H9 (cell line): ENCODE measurements at regions not wholly inside any gene's neighbourhood (a gene's known extent, or its start where the extent isn't known, plus 50 kb on each side); places are given as distances from the start of the nearest gene placed in this dataset.

Experiments used
- DNase-seq: peaks from one replicate; pipeline ENCODE4 v3.0.0-alpha.2; 2017
- H2AFZ ChIP-seq: one replicate; pipeline ENCODE4 v1.6.1; 2013; ENCODE audit warnings: mild to moderate bottlenecking, low read length, control low read depth, moderate library complexity
- H2AK5ac ChIP-seq: 2 replicates; pipeline ENCODE4 v1.6.1; 2013; ENCODE audit warnings: low read length, control low read depth, mixed read lengths; ENCODE audit not compliant: insufficient read length
- H2BK120ac ChIP-seq: one replicate; pipeline ENCODE4 v1.6.1; 2013; ENCODE audit warnings: low read depth, mild to moderate bottlenecking, low read length, control low read depth, inconsistent platforms; ENCODE audit not compliant: poor library complexity, severe bottlenecking
- H2BK12ac ChIP-seq: 2 replicates; pipeline ENCODE4 v1.6.1; 2013; ENCODE audit warnings: low read length, control low read depth, mixed read lengths, low read depth; ENCODE audit not compliant: insufficient read length
- H2BK15ac ChIP-seq: 2 replicates; pipeline ENCODE4 v1.6.1; 2013; ENCODE audit warnings: low read depth, low read length, control low read depth
- H2BK20ac ChIP-seq: one replicate; pipeline ENCODE4 v1.6.1; 2013; ENCODE audit warnings: low read depth, mild to moderate bottlenecking, low read length, control low read depth, inconsistent platforms; ENCODE audit not compliant: poor library complexity, severe bottlenecking
- H2BK5ac ChIP-seq: 2 replicates; pipeline ENCODE4 v1.6.1; 2013; ENCODE audit warnings: low read length, control low read depth, mixed read lengths; ENCODE audit not compliant: insufficient read length
- H3K14ac ChIP-seq: 2 replicates; pipeline ENCODE4 v1.6.1; 2013; ENCODE audit warnings: low read length, control low read depth; ENCODE audit not compliant: insufficient read depth
- H3K18ac ChIP-seq: 2 replicates; pipeline ENCODE4 v1.6.1; 2013; ENCODE audit warnings: low read depth, mild to moderate bottlenecking, mixed read lengths, low read length, control low read depth; ENCODE audit not compliant: insufficient read length
- H3K23ac ChIP-seq: 2 replicates; pipeline ENCODE4 v1.6.1; 2013; ENCODE audit warnings: low read length, control low read depth, mixed read lengths, low read depth; ENCODE audit not compliant: insufficient read length
- H3K23me2 ChIP-seq: 2 replicates; pipeline ENCODE4 v1.6.1; 2013; ENCODE audit warnings: low read depth, mild to moderate bottlenecking, mixed read lengths, low read length, control low read depth; ENCODE audit not compliant: insufficient read length, poor library complexity, severe bottlenecking
- H3K27ac ChIP-seq: 2 replicates; pipeline ENCODE4 v1.5.1; 2013; ENCODE audit warnings: low read length, control low read depth, mixed read lengths, low read depth; ENCODE audit not compliant: insufficient read length
- H3K27me3 ChIP-seq: 2 replicates; pipeline ENCODE4 v1.6.1; 2013; ENCODE audit warnings: low read length, control low read depth, inconsistent platforms; ENCODE audit not compliant: insufficient read depth
- H3K4ac ChIP-seq: 2 replicates; pipeline ENCODE4 v1.6.1; 2013; ENCODE audit warnings: low read depth, mild to moderate bottlenecking, control low read depth, inconsistent platforms, low read length, moderate library complexity
- H3K4me1 ChIP-seq: 2 replicates; pipeline ENCODE4 v1.6.1; 2013; ENCODE audit warnings: low read length, control low read depth, inconsistent platforms; ENCODE audit not compliant: insufficient read depth
- H3K4me2 ChIP-seq: 2 replicates; pipeline ENCODE4 v1.6.1; 2013; ENCODE audit warnings: low read length, control low read depth, mixed read lengths; ENCODE audit not compliant: insufficient read length, insufficient read depth
- H3K56ac ChIP-seq: 2 replicates; pipeline ENCODE4 v1.6.1; 2013; ENCODE audit warnings: low read depth, mild to moderate bottlenecking, mixed read lengths, low read length, control low read depth; ENCODE audit not compliant: insufficient read length
- H3K79me1 ChIP-seq: 2 replicates; pipeline ENCODE4 v1.6.1; 2013; ENCODE audit warnings: low read depth, mild to moderate bottlenecking, moderate library complexity, low read length, control low read depth, inconsistent platforms; ENCODE audit not compliant: insufficient read depth, poor library complexity, severe bottlenecking
- H3K79me2 ChIP-seq: 2 replicates; pipeline ENCODE4 v1.6.1; 2013; ENCODE audit warnings: low read length, control low read depth, inconsistent platforms; ENCODE audit not compliant: insufficient read depth
- H3K9ac ChIP-seq: 2 replicates; pipeline ENCODE4 v1.6.1; 2013; ENCODE audit warnings: low read length, control low read depth, mixed read lengths; ENCODE audit not compliant: insufficient read length; ENCODE audit errors: extremely low read depth
- H3K9me3 ChIP-seq: one replicate; pipeline ENCODE4 v1.6.1; 2013; ENCODE audit warnings: low read depth, low read length, inconsistent platforms; ENCODE audit not compliant: control insufficient read depth
- H3T11ph ChIP-seq: one replicate; pipeline ENCODE4 v1.6.1; 2013; ENCODE audit warnings: mild to moderate bottlenecking, low read length, control low read depth, inconsistent platforms
- H4K20me1 ChIP-seq: one replicate; pipeline ENCODE4 v1.6.1; 2013; ENCODE audit not compliant: control insufficient read depth, insufficient read length, insufficient read depth
- H4K5ac ChIP-seq: 2 replicates; pipeline ENCODE4 v1.6.1; 2013; ENCODE audit warnings: low read depth, mild to moderate bottlenecking, mixed read lengths, low read length, control low read depth; ENCODE audit not compliant: insufficient read length
- H4K8ac ChIP-seq: replicated peaks from 2 replicates; pipeline ENCODE4 v1.6.1; 2013; ENCODE audit warnings: low read length, control low read depth, mixed read lengths, low read depth; ENCODE audit not compliant: insufficient read length
- H4K91ac ChIP-seq: 2 replicates; pipeline ENCODE4 v1.6.1; 2013; ENCODE audit warnings: low read depth, mild to moderate bottlenecking, moderate library complexity, mixed read lengths, low read length, control low read depth; ENCODE audit not compliant: insufficient read length
- H3K27ac Mint-ChIP-seq, 3 experiments: 2 replicates in 2 of 3; 3 replicates in 1 of 3; pipeline ENCODE4 v1.8.0; 2020 to 2021; ENCODE audit warnings: mixed read lengths in 3 of 3, mild to moderate bottlenecking in 1 of 3, moderate library complexity in 1 of 3
- H3K27me3 Mint-ChIP-seq: 2 replicates; pipeline ENCODE4 v1.8.0; 2021; ENCODE audit warnings: low read depth, mild to moderate bottlenecking, moderate library complexity, mixed read lengths
- H3K36me3 Mint-ChIP-seq, 3 experiments: 2 replicates in 2 of 3; 3 replicates in 1 of 3; pipeline ENCODE4 v1.8.0; 2020 to 2021; ENCODE audit warnings: low read depth in 3 of 3, mixed read lengths in 3 of 3; ENCODE audit not compliant: insufficient read depth in 1 of 3
- H3K4me1 Mint-ChIP-seq, 2 experiments: 2 replicates each; pipeline ENCODE4 v1.8.0; 2020; ENCODE audit warnings: mixed read lengths in 2 of 2
- H3K4me3 Mint-ChIP-seq, 2 experiments: 2 replicates in 1 of 2; 3 replicates in 1 of 2; pipeline ENCODE4 v1.8.0; 2020 to 2021; ENCODE audit warnings: mild to moderate bottlenecking in 2 of 2, mixed read lengths in 2 of 2, moderate library complexity in 1 of 2
- H3K9me3 Mint-ChIP-seq, 2 experiments: 2 replicates in 1 of 2; 3 replicates in 1 of 2; pipeline ENCODE4 v1.8.0; 2020; ENCODE audit warnings: mild to moderate bottlenecking in 2 of 2, mixed read lengths in 2 of 2, moderate library complexity in 1 of 2
- WGBS: extraction: QIAGEN DNeasy Blood & Tissue Kit; methylation state at CpG from one replicate; pipeline ENCODE4 v1.1.7; 2013; ENCODE audit warnings: missing lambda C conversion rate, low lambda C conversion rate, mixed read lengths; ENCODE audit not compliant: insufficient read length; ENCODE audit errors: extremely low coverage; 5-methylcytosine and 5-hydroxymethylcytosine counted together
- TF ChIP-seq, protein P1 (sequence below): fragments of 200-600 bp; sonication (generic); conservative IDR thresholded peaks from 3 replicates; pipeline ENCODE4 v1.8.0; 2021; ENCODE audit warnings: antibody characterized with exemption, mild to moderate bottlenecking

DNA sequence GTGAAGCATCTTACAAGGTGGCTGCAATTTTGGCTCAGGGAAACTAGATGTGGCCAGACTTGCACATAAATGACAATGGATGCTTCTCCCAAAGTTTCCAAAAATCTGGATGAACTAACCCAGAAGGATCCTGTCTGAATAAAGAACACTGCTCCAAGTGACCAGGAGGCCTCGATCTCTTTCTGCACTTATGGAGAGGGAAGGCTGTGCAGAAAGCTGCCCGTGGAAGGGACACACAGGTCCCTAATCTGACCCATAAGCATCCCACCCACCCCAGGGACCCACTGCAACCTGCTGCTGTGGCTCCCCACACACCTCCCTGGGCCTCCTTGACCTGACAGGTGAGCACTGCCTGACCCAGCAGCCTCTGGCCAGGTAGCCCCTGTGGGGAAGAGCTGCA lies 74.6 kb upstream of the SEC14L1 start:
- Histone ChIP-seq H2BK12ac (no peak overlapping the region), H3K9ac (no peak overlapping the region), H3K4me2 (no peak overlapping the region), H2BK15ac (no peak overlapping the region), H2AFZ (no peak overlapping the region), H3K23ac (no peak overlapping the region), H2BK120ac (no peak overlapping the region), H4K20me1 (no peaks in the 10 kb centered on the region), H3K23me2 (no peaks in the 10 kb centered on the region), H3K27me3 (no peaks in the 10 kb centered on the region), H2BK5ac (no peak overlapping the region), H3K4ac (no peak overlapping the region), H3K27ac (no peak overlapping the region), H3K18ac (no peak overlapping the region), H4K91ac (no peak overlapping the region), H4K8ac (no peak overlapping the region), H3T11ph (no peak overlapping the region), H3K9me3 (no peaks in the 10 kb centered on the region), H3K4me1 (peaks cover 5% of the 10 kb centered on the region; the same call in 1 of the 2 replicates), H3K79me2 (no peaks in the 10 kb centered on the region), H3K14ac (no peak overlapping the region), H3K56ac (no peak overlapping the region), H2BK20ac (no peak overlapping the region), H4K5ac (no peak overlapping the region), H2AK5ac (no peak overlapping the region), H3K79me1 (no peaks in the 10 kb centered on the region)
- no peaks in the 10 kb centered on the region for H3K36me3 Mint-ChIP-seq
- TF ChIP-seq, protein P1, sequence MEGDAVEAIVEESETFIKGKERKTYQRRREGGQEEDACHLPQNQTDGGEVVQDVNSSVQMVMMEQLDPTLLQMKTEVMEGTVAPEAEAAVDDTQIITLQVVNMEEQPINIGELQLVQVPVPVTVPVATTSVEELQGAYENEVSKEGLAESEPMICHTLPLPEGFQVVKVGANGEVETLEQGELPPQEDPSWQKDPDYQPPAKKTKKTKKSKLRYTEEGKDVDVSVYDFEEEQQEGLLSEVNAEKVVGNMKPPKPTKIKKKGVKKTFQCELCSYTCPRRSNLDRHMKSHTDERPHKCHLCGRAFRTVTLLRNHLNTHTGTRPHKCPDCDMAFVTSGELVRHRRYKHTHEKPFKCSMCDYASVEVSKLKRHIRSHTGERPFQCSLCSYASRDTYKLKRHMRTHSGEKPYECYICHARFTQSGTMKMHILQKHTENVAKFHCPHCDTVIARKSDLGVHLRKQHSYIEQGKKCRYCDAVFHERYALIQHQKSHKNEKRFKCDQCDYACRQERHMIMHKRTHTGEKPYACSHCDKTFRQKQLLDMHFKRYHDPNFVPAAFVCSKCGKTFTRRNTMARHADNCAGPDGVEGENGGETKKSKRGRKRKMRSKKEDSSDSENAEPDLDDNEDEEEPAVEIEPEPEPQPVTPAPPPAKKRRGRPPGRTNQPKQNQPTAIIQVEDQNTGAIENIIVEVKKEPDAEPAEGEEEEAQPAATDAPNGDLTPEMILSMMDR = no peak
- no peaks in the 10 kb centered on the region for H3K9me3 Mint-ChIP-seq
- H3K27ac Mint-ChIP-seq = no peak overlapping the region
- no peak for DNase-seq
- H3K4me3 Mint-ChIP-seq = no peak overlapping the region
- WGBS = no CpG with 5 or more reads among the region's 2 CpGs
- H3K4me1 Mint-ChIP-seq = peaks cover 17 to 20% of the 10 kb centered on the region in 2 experiments
- peaks cover 5% of the 10 kb centered on the region for H3K27me3 Mint-ChIP-seq
